Testis (tissue), 2 donors: ENCODE measurements at regions not wholly inside any gene's neighbourhood (a gene's known extent, or its start where the extent isn't known, plus 50 kb on each side); places are given as distances from the start of the nearest gene placed in this dataset.
"Not testable (repeated sequence)": the region's sequence is repeated elsewhere in the genome, so short reads cannot be mapped to it uniquely, and the experiment has no call there.

Experiments used
- DNase-seq: peaks from one replicate; pipeline ENCODE4 v3.0.0-alpha.2; 2019
- H3K27ac ChIP-seq, 2 donors: fragments of 200-600 bp; sonication (generic); one replicate each; pipeline ENCODE4 v1.5.1; 2019
- H3K27me3 ChIP-seq: fragments of 200-600 bp; sonication (generic); one replicate; pipeline ENCODE4 v1.5.1; 2019
- H3K36me3 ChIP-seq: fragments of 200-600 bp; sonication (generic); one replicate; pipeline ENCODE4 v1.5.1; 2017; ENCODE audit warnings: low read depth; ENCODE audit errors: missing control alignments
- H3K4me1 ChIP-seq: fragments of 200-600 bp; sonication (generic); one replicate; pipeline ENCODE4 v1.5.1; 2019
- H3K4me3 ChIP-seq, 2 donors: fragments of 200-600 bp; sonication (generic); one replicate each; pipeline ENCODE4 v1.5.1; 2017 to 2019
- H3K9me3 ChIP-seq: fragments of 200-600 bp; sonication (generic); one replicate; pipeline ENCODE4 v1.5.1; 2017
- POLR2A ChIP-seq: fragments of 450-650 bp; IDR thresholded peaks from one replicate; pipeline ENCODE4 v1.6.1; 2017; ENCODE audit warnings: antibody characterized with exemption, mild to moderate bottlenecking, moderate library complexity
- WGBS, 2 donors: methylation state at CpG; one replicate each; pipeline ENCODE4 v1.1.5; 2018; 5-methylcytosine and 5-hydroxymethylcytosine counted together
- intact Hi-C: fragments of 100-400 bp; cut with DNase I; formaldehyde crosslinking; loops from one replicate; pipeline ENCODE4 v1.15.1; 2023; ENCODE audit warnings: low total_unique reads
- TF ChIP-seq, protein P1 (sequence below), 3 experiments: fragments of 450-650 bp in 2 of 3; fragments of 200-600 bp in 1 of 3; sonication (generic) in 1 of 3; IDR thresholded peaks; one replicate each; pipeline ENCODE4 v1.5.1; 2016 to 2019; ENCODE audit warnings: antibody characterized with exemption in 3 of 3, mild to moderate bottlenecking in 2 of 3, moderate library complexity in 1 of 3

- Histone ChIP-seq H3K9me3 (no peaks in the 10 kb centered on the region), H3K36me3 (no peaks in the 10 kb centered on the region), H3K4me1 (no peaks in the 10 kb centered on the region), H3K27ac (no peak overlapping the region), H3K4me3 (no peak overlapping the region), H3K27me3 (no peaks in the 10 kb centered on the region)
- intact Hi-C loops: no loop called here
- no peak for DNase-seq
- TF ChIP-seq, protein P1, sequence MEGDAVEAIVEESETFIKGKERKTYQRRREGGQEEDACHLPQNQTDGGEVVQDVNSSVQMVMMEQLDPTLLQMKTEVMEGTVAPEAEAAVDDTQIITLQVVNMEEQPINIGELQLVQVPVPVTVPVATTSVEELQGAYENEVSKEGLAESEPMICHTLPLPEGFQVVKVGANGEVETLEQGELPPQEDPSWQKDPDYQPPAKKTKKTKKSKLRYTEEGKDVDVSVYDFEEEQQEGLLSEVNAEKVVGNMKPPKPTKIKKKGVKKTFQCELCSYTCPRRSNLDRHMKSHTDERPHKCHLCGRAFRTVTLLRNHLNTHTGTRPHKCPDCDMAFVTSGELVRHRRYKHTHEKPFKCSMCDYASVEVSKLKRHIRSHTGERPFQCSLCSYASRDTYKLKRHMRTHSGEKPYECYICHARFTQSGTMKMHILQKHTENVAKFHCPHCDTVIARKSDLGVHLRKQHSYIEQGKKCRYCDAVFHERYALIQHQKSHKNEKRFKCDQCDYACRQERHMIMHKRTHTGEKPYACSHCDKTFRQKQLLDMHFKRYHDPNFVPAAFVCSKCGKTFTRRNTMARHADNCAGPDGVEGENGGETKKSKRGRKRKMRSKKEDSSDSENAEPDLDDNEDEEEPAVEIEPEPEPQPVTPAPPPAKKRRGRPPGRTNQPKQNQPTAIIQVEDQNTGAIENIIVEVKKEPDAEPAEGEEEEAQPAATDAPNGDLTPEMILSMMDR (IDR thresholded peaks at IDR 0.05): no peak
- TF ChIP-seq POLR2A: no peak
- 54 to 70% methylated on average over 3 of the region's 3 CpGs for WGBS, 2 donors
Measured at GRCh38 chr11:12585861-12586260, 88.4 kb upstream of the TEAD1 start.

- intact Hi-C loops: no loop called here
- Histone ChIP-seq H3K27me3 (no peaks in the 10 kb centered on the region), H3K36me3 (no peaks in the 10 kb centered on the region), H3K4me1 (no peaks in the 10 kb centered on the region), H3K27ac (no peak overlapping the region), H3K9me3 (no peaks in the 10 kb centered on the region), H3K4me3 (no peak overlapping the region)
- no peak for DNase-seq
- 52 to 66% methylated on average over 6 of the region's 6 CpGs for WGBS, 2 donors
- TF ChIP-seq POLR2A: no peak
- TF ChIP-seq, protein P1 (IDR thresholded peaks at IDR 0.05): no peak
Measured at GRCh38 chr11:12587333-12587991, 86.8 kb upstream of the TEAD1 start.

DNA sequence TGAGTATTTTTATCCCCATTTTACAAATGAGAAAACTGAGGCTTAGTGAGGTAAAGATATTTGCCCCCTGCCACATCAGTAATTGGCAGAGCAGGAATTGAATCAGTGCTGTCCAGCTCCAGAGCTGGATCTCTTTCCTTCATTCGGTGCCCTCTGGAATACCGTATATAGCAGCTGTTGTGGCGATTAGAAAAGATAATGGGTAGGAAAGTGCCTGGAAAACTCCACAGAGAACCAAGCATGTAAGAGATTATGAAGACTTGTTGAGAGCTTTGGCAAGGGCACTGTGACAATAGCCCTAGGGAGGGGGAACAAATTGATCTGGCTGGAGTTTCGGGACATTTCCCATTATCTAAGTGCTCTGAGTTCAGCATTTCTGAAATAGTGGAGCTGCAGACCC is 82.5 kb upstream of the TEAD1 start:
- 82 to 83% methylated on average over 4 of the region's 4 CpGs for WGBS, 2 donors
- Histone ChIP-seq H3K27me3 (no peaks in the 10 kb centered on the region), H3K27ac (no peak overlapping the region), H3K4me3 (no peak overlapping the region), H3K36me3 (no peaks in the 10 kb centered on the region), H3K9me3 (no peaks in the 10 kb centered on the region), H3K4me1 (no peaks in the 10 kb centered on the region)
- no peak for DNase-seq
- TF ChIP-seq, protein P1 (IDR thresholded peaks at IDR 0.05): no peak
- TF ChIP-seq POLR2A: no peak
- intact Hi-C loops: no loop called here

DNA sequence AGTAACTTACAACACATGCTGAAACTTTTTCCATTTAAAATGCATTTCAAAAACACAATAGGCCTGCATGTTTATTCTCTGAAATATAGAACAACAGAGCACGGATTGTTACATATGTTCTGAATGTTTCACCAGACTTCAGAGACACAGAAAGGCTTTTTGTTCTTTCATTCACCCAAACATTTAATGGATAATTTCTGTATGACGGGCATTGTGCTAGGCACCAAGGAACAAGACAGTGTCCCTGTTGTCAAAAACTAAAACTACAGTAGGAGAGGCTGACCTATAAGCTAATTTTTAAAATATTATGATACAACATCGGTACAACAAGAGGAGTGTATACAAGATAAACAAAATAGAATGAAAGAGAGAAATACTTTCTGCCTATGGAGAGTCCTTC is 81.9 kb upstream of the TEAD1 start:
- intact Hi-C loops: no loop called here
- Histone ChIP-seq H3K4me1 (no peaks in the 10 kb centered on the region), H3K27me3 (no peaks in the 10 kb centered on the region), H3K27ac (no peak overlapping the region), H3K4me3 (no peak overlapping the region), H3K9me3 (no peaks in the 10 kb centered on the region), H3K36me3 (no peaks in the 10 kb centered on the region)
- 49 to 88% methylated on average over 3 of the region's 3 CpGs for WGBS, 2 donors
- no peak for TF ChIP-seq POLR2A
- TF ChIP-seq, protein P1 (IDR thresholded peaks at IDR 0.05): no peak
- no peak for DNase-seq

- H3K27ac ChIP-seq, intact Hi-C loops, H3K27me3 ChIP-seq, H3K36me3 ChIP-seq, H3K4me1 ChIP-seq, H3K9me3 ChIP-seq, H3K4me3 ChIP-seq, DNase-seq: not testable (repeated sequence)
- WGBS, 2 donors: 90 to 91% methylated on average over 2 of the region's 2 CpGs
Measured at GRCh38 chr11:12595089-12595847, 79.0 kb upstream of the TEAD1 start.
